SK-N-SH treated with all-trans-retinoic acid at 6 μM for 48 hours (cell line): ENCODE measurements at regions not wholly inside any gene's neighbourhood (a gene's known extent, or its start where the extent isn't known, plus 50 kb on each side); places are given as distances from the start of the nearest gene placed in this dataset.
A peak's percentile ranks its signal among the peaks of the same experiment; 100 is the strongest.

Experiments used
- ATAC-seq: fragments of 200-7000 bp; cut with Tn5 transposase; 3 replicates; pipeline ENCODE4 v1.9.1; 2020; ENCODE audit warnings: mild to moderate bottlenecking, moderate library complexity
- ARNTL ChIP-seq: fragments of 450-650 bp; formaldehyde crosslinking; IDR thresholded peaks from 2 replicates; pipeline ENCODE4 v1.5.0; 2020; ENCODE audit warnings: low read depth, mild to moderate bottlenecking, moderate library complexity, borderline replicate concordance
- BACH2 ChIP-seq: fragments of 250-450 bp; sonication (Bioruptor Pico); IDR thresholded peaks from 2 replicates; pipeline ENCODE4 v1.9.0; 2021; ENCODE audit warnings: mild to moderate bottlenecking, borderline replicate concordance
- CREB5 ChIP-seq: fragments of 250-450 bp; sonication (Bioruptor Pico); IDR thresholded peaks from 2 replicates; pipeline ENCODE4 v1.5.1; 2020; ENCODE audit warnings: low read depth, mild to moderate bottlenecking, moderate library complexity
- CSDC2 ChIP-seq: fragments of 250-450 bp; sonication (Bioruptor Pico); IDR thresholded peaks from 2 replicates; pipeline ENCODE4 v1.5.0; 2020; ENCODE audit warnings: mild to moderate bottlenecking, moderate library complexity
- CSRNP3 ChIP-seq: fragments of 250-450 bp; sonication (Bioruptor Pico); IDR thresholded peaks from 2 replicates; pipeline ENCODE4 v1.5.1; 2021; ENCODE audit warnings: mild to moderate bottlenecking, moderate library complexity
- ESRRG ChIP-seq: fragments of 250-450 bp; sonication (Bioruptor Pico); IDR thresholded peaks from 2 replicates; pipeline ENCODE4 v1.6.1; 2021; ENCODE audit warnings: mild to moderate bottlenecking
- GLIS3 ChIP-seq: fragments of 250-450 bp; sonication (Bioruptor Pico); IDR thresholded peaks from 2 replicates; pipeline ENCODE4 v1.5.0; 2020; ENCODE audit warnings: mild to moderate bottlenecking, moderate library complexity
- ISL1 ChIP-seq: fragments of 250-450 bp; sonication (Bioruptor Pico); IDR thresholded peaks from 2 replicates; pipeline ENCODE4 v2.1.2; 2022; ENCODE audit warnings: mild to moderate bottlenecking, moderate library complexity
- OSR1 ChIP-seq: fragments of 250-450 bp; sonication (Bioruptor Pico); IDR thresholded peaks from 2 replicates; pipeline ENCODE4 v1.8.0; 2022; ENCODE audit warnings: moderate library complexity, mild to moderate bottlenecking, inconsistent platforms
- POU6F1 ChIP-seq: fragments of 250-450 bp; sonication (Bioruptor Pico); IDR thresholded peaks from 2 replicates; pipeline ENCODE4 v1.8.0; 2021; ENCODE audit warnings: low read depth, mild to moderate bottlenecking, moderate library complexity, borderline replicate concordance
- PPARA ChIP-seq: fragments of 250-450 bp; sonication (Bioruptor Pico); IDR thresholded peaks from 2 replicates; pipeline ENCODE4 v1.5.0; 2020; ENCODE audit warnings: mild to moderate bottlenecking, borderline replicate concordance
- RARB ChIP-seq: fragments of 250-450 bp; sonication (Bioruptor Pico); IDR thresholded peaks from 2 replicates; pipeline ENCODE4 v1.8.0; 2021; ENCODE audit warnings: mild to moderate bottlenecking, moderate library complexity
- SNAI2 ChIP-seq: fragments of 250-450 bp; sonication (Bioruptor Pico); IDR thresholded peaks from 2 replicates; pipeline ENCODE4 v1.5.0; 2020; ENCODE audit warnings: mild to moderate bottlenecking, moderate library complexity
- TCF4 ChIP-seq: fragments of 250-450 bp; sonication (Bioruptor Pico); IDR thresholded peaks from 2 replicates; pipeline ENCODE4 v1.8.0; 2021; ENCODE audit warnings: mild to moderate bottlenecking, moderate library complexity, borderline replicate concordance
- TOX ChIP-seq: fragments of 250-450 bp; sonication (Bioruptor Pico); IDR thresholded peaks from 2 replicates; pipeline ENCODE4 v1.8.0; 2021; ENCODE audit warnings: mild to moderate bottlenecking, moderate library complexity, borderline replicate concordance
- TSHZ2 ChIP-seq: fragments of 250-450 bp; sonication (Bioruptor Pico); IDR thresholded peaks from 2 replicates; pipeline ENCODE4 v1.5.0; 2020; ENCODE audit warnings: mild to moderate bottlenecking, moderate library complexity
- ZC3H10 ChIP-seq: fragments of 250-450 bp; sonication (Bioruptor Pico); IDR thresholded peaks from 2 replicates; pipeline ENCODE4 v1.5.1; 2021; ENCODE audit warnings: mild to moderate bottlenecking, moderate library complexity
- ZFP3 ChIP-seq: fragments of 250-450 bp; sonication (Bioruptor Pico); IDR thresholded peaks from 2 replicates; pipeline ENCODE4 v1.5.0; 2020; ENCODE audit warnings: mild to moderate bottlenecking, moderate library complexity
- ZFP30 ChIP-seq: fragments of 450-650 bp; formaldehyde crosslinking; IDR thresholded peaks from 2 replicates; pipeline ENCODE4 v1.5.0; 2022; ENCODE audit warnings: mild to moderate bottlenecking, moderate library complexity
- ZNF565 ChIP-seq: fragments of 450-650 bp; formaldehyde crosslinking; conservative IDR thresholded peaks from 2 replicates; pipeline ENCODE4 v1.5.0; 2020; ENCODE audit warnings: low read depth, mild to moderate bottlenecking, moderate library complexity
- ZNF70 ChIP-seq: fragments of 450-650 bp; formaldehyde crosslinking; IDR thresholded peaks from 2 replicates; pipeline ENCODE4 v1.5.0; 2020; ENCODE audit warnings: mild to moderate bottlenecking, moderate library complexity
- ZNF8 ChIP-seq: fragments of 450-650 bp; formaldehyde crosslinking; IDR thresholded peaks from 2 replicates; pipeline ENCODE4 v1.5.0; 2020; ENCODE audit warnings: mild to moderate bottlenecking, moderate library complexity

GRCh38 chr3:72257203-72257602, 472.3 kb upstream of the PROK2 start:
- ATAC-seq, result no peak

GRCh38 chr3:72256716-72257115, 471.8 kb upstream of the PROK2 start:
- TF ChIP-seq ESRRG (CRISPR knock-in tag) (no peak), ZFP30 (CRISPR knock-in tag) (no peak), OSR1 (CRISPR knock-in tag) (no peak), CREB5 (CRISPR knock-in tag) (no peak), RARB (CRISPR knock-in tag) (no peak), ISL1 (CRISPR knock-in tag) (no peak), GLIS3 (CRISPR knock-in tag) (no peak), ZNF8 (no peak), TCF4 (CRISPR knock-in tag) (no peak), SNAI2 (CRISPR knock-in tag) (no peak)
- ATAC-seq, result no peak

More at GRCh38 chr3:72257203-72257602, 472.3 kb upstream of the PROK2 start:
- no peak for TF ChIP-seq CREB5 (CRISPR knock-in tag)
- no peak for TF ChIP-seq ISL1 (CRISPR knock-in tag)
- TF ChIP-seq ARNTL (CRISPR knock-in tag), result no peak
- TF ChIP-seq ESRRG (CRISPR knock-in tag), result no peak
- TF ChIP-seq ZNF565, result no peak
- no peak for TF ChIP-seq ZFP3 (CRISPR knock-in tag)
- no peak for TF ChIP-seq CSDC2
- no peak for TF ChIP-seq GLIS3 (CRISPR knock-in tag)
- no peak for TF ChIP-seq ZC3H10 (CRISPR knock-in tag)
- no peak for TF ChIP-seq ZFP30 (CRISPR knock-in tag)
- TF ChIP-seq CSRNP3, result no peak
- no peak for TF ChIP-seq ZNF70 (CRISPR knock-in tag)
- TF ChIP-seq ZNF8, result no peak
- no peak for TF ChIP-seq SNAI2 (CRISPR knock-in tag)
- no peak for TF ChIP-seq TSHZ2
- TF ChIP-seq POU6F1 (CRISPR knock-in tag), result no peak
- no peak for TF ChIP-seq TOX
- no peak for TF ChIP-seq RARB (CRISPR knock-in tag)
- TF ChIP-seq TCF4 (CRISPR knock-in tag), result no peak

GRCh38 chr3:72255791-72256559, 471.0 kb upstream of the PROK2 start:
- peak; percentile 71 for ATAC-seq
- no peak for TF ChIP-seq CSDC2
- TF ChIP-seq GLIS3 (CRISPR knock-in tag), result no peak
- TF ChIP-seq TOX, result no peak
- 0 out of 2 replicates have a peak, but pooled peaks have one; percentile 45 for TF ChIP-seq ZFP30 (CRISPR knock-in tag)
- TF ChIP-seq POU6F1 (CRISPR knock-in tag), result no peak
- no peak for TF ChIP-seq ARNTL (CRISPR knock-in tag)
- no peak for TF ChIP-seq CREB5 (CRISPR knock-in tag)
- TF ChIP-seq PPARA (CRISPR knock-in tag), result no peak
- no peak for TF ChIP-seq ZC3H10 (CRISPR knock-in tag)
- TF ChIP-seq SNAI2 (CRISPR knock-in tag), result no peak
- no peak for TF ChIP-seq BACH2 (CRISPR knock-in tag)
- no peak for TF ChIP-seq ZFP3 (CRISPR knock-in tag)
- no peak for TF ChIP-seq ISL1 (CRISPR knock-in tag)
